SK-N-SH (cell line): ENCODE measurements at regions not wholly inside any gene's neighbourhood (a gene's known extent, or its start where the extent isn't known, plus 50 kb on each side); places are given as distances from the start of the nearest gene placed in this dataset.

ENCODE experiments used
- CTCF ChIA-PET: fragments of 300-600, 350-600 bp; formaldehyde crosslinking; extraction: SDS; loops from one replicate; lab custom pipeline; 2021; lab: Yijun Ruan, JAX
- POLR2A ChIA-PET: fragments of 350-600 bp; sonication (Branson Sonifier 250); formaldehyde crosslinking; extraction: SDS; loops from one replicate; lab custom pipeline; 2020; ENCODE audit warnings: antibody characterized with exemption, inconsistent platforms; lab: Yijun Ruan, JAX
- DNase-seq: peaks from one replicate; pipeline ENCODE4 v3.0.0; 2012
- H2AFZ ChIP-seq: fragments of 200-600 bp; sonication (generic); 2 replicates; pipeline ENCODE4 v1.8.1; 2016; ENCODE audit warnings: antibody characterized with exemption, mild to moderate bottlenecking, low read depth
- H3F3A ChIP-seq: fragments of 200-600 bp; sonication (generic); replicated peaks from 2 replicates; pipeline ENCODE3; 2016; ENCODE audit warnings: antibody characterized with exemption, mild to moderate bottlenecking; ENCODE audit not compliant: insufficient read depth
- H3K27ac ChIP-seq, 2 experiments: fragments of 200-500 bp in 1 of 2; fragments of 200-600 bp in 1 of 2; sonication (Bioruptor generic) in 1 of 2; sonication (generic), shearing (Covaris generic) in 1 of 2; 2 replicates each; pipeline versions ENCODE4 v1.5.1 to v1.6.1; 2014 to 2016; ENCODE audit warnings: low read depth in 2 of 2, inconsistent platforms in 1 of 2, low read length in 1 of 2, mild to moderate bottlenecking in 1 of 2, mixed read lengths in 1 of 2
- H3K27me3 ChIP-seq: fragments of 200-600 bp; sonication (generic), shearing (Covaris generic); 2 replicates; pipeline ENCODE4 v1.6.1; 2016; ENCODE audit warnings: mixed run types; ENCODE audit not compliant: insufficient read depth
- H3K36me3 ChIP-seq, 2 experiments: fragments of 200-500 bp in 1 of 2; fragments of 200-600 bp in 1 of 2; sonication (Bioruptor generic) in 1 of 2; sonication (generic) in 1 of 2; replicated peaks in 1 of 2; 2 replicates each; pipeline versions ENCODE3 to v1.5.1; 2014 to 2016; ENCODE audit warnings: low read length in 1 of 2, mild to moderate bottlenecking in 1 of 2; ENCODE audit not compliant: insufficient read depth in 2 of 2, control insufficient read depth in 1 of 2
- H3K4me1 ChIP-seq, 2 experiments: fragments of 200-500 bp in 1 of 2; fragments of 200-600 bp in 1 of 2; sonication (Bioruptor generic) in 1 of 2; sonication (generic), shearing (Covaris generic) in 1 of 2; 2 replicates each; pipeline versions ENCODE4 v1.5.1 to v1.6.1; 2014 to 2016; ENCODE audit warnings: low read depth in 1 of 2, low read length in 1 of 2, mixed run types in 1 of 2; ENCODE audit not compliant: insufficient read depth in 2 of 2, control insufficient read depth in 1 of 2
- H3K4me2 ChIP-seq: fragments of 200-600 bp; sonication (generic), shearing (Covaris generic); 2 replicates; pipeline ENCODE4 v1.6.1; 2017; ENCODE audit warnings: mixed run types
- H3K4me3 ChIP-seq, 2 experiments: fragments of 200-500 bp in 1 of 2; fragments of 200-600 bp in 1 of 2; sonication (Bioruptor generic) in 1 of 2; sonication (generic), shearing (Covaris generic) in 1 of 2; 2 replicates each; pipeline versions ENCODE4 v1.5.1 to v1.8.1; 2014 to 2016; ENCODE audit warnings: low read depth in 2 of 2, inconsistent platforms in 1 of 2, low read length in 1 of 2, mild to moderate bottlenecking in 1 of 2, mixed read lengths in 1 of 2, moderate library complexity in 1 of 2
- H3K79me2 ChIP-seq: fragments of 200-600 bp; sonication (generic); 2 replicates; pipeline ENCODE4 v1.8.1; 2017; ENCODE audit warnings: mild to moderate bottlenecking; ENCODE audit not compliant: insufficient read depth
- H3K9ac ChIP-seq: fragments of 200-600 bp; sonication (generic); 2 replicates; pipeline ENCODE4 v1.6.1; 2017; ENCODE audit warnings: mixed run types
- H3K9me2 ChIP-seq: fragments of 200-600 bp; sonication (generic); 2 replicates; pipeline ENCODE4 v1.6.1; 2017; ENCODE audit warnings: mixed run types
- H3K9me3 ChIP-seq: fragments of 200-600 bp; sonication (generic); 2 replicates; pipeline ENCODE4 v1.6.1; 2017; ENCODE audit warnings: mixed run types, mild to moderate bottlenecking, moderate library complexity
- H4K20me1 ChIP-seq: fragments of 200-600 bp; sonication (generic); 2 replicates; pipeline ENCODE4 v1.6.1; 2017; ENCODE audit warnings: mild to moderate bottlenecking, mixed run types; ENCODE audit not compliant: insufficient read depth
- ELF1 ChIP-seq: IDR thresholded peaks from 2 replicates; pipeline ENCODE4 v1.4.0; 2012
- EP300 ChIP-seq, 2 experiments: IDR thresholded peaks; 2 replicates each; pipeline versions ENCODE4 v1.4.0 to v1.6.1; 2012; ENCODE audit warnings: borderline replicate concordance in 1 of 2, low read depth in 1 of 2, low read length in 1 of 2
- FOXJ3 ChIP-seq: sonication (generic); formaldehyde crosslinking; IDR thresholded peaks from 2 replicates; pipeline ENCODE4 v1.5.1; 2020; ENCODE audit warnings: mild to moderate bottlenecking, missing genetic modification reagents
- FOXM1 ChIP-seq: IDR thresholded peaks from 2 replicates; pipeline ENCODE4 v1.4.0; 2012; ENCODE audit warnings: low read depth, mild to moderate bottlenecking
- MXI1 ChIP-seq: IDR thresholded peaks from 2 replicates; pipeline ENCODE4 v1.6.1; 2012; ENCODE audit warnings: mild to moderate bottlenecking, low read depth, low read length, improper control_type of control experiment
- NFIC ChIP-seq: IDR thresholded peaks from 2 replicates; pipeline ENCODE4 v1.4.0; 2012; ENCODE audit warnings: borderline replicate concordance
- POLR2AphosphoS5 ChIP-seq: IDR thresholded peaks from 2 replicates; pipeline ENCODE4 v1.6.1; 2012; ENCODE audit warnings: low read depth, low read length
- RCOR1 ChIP-seq: fragments of 150-350 bp; IDR thresholded peaks from 2 replicates; pipeline ENCODE4 v1.6.1; 2017; ENCODE audit warnings: antibody characterized with exemption, low read length
- RFX5 ChIP-seq: IDR thresholded peaks from 2 replicates; pipeline ENCODE4 v1.6.1; 2012; ENCODE audit warnings: mild to moderate bottlenecking, improper control_type of control experiment, low read length
- TCF12 ChIP-seq: IDR thresholded peaks from 2 replicates; pipeline ENCODE4 v1.4.0; 2012
- TEAD4 ChIP-seq: IDR thresholded peaks from 2 replicates; pipeline ENCODE4 v1.4.0; 2012; ENCODE audit warnings: mild to moderate bottlenecking, borderline replicate concordance; ENCODE audit not compliant: insufficient read depth
- WGBS: methylation state at CpG from one replicate; pipeline ENCODE4 v1.1.6; 2017; ENCODE audit warnings: low lambda C conversion rate; 5-methylcytosine and 5-hydroxymethylcytosine counted together
- TF ChIP-seq, protein P1 (sequence below): fragments of 200-600 bp; sonication (generic); IDR thresholded peaks from 2 replicates; pipeline ENCODE4 v1.6.1; 2017; ENCODE audit warnings: antibody characterized with exemption, mild to moderate bottlenecking, moderate library complexity
- TF ChIP-seq, protein P2 (sequence below): IDR thresholded peaks from 2 replicates; pipeline ENCODE4; 2012

- Histone ChIP-seq H3K9me2 (no peaks in the 10 kb centered on the region), H3K79me2 (no peaks in the 10 kb centered on the region), H3K4me1 (no peaks in the 10 kb centered on the region; a peak in 1 of 4 replicates), H3K27ac (no peak overlapping the region), H4K20me1 (no peaks in the 10 kb centered on the region), H2AFZ (no peak overlapping the region), H3K27me3 (no peaks in the 10 kb centered on the region), H3K36me3 (no peaks in the 10 kb centered on the region), H3K4me3 (no peak overlapping the region), H3F3A (no peaks in the 10 kb centered on the region), H3K9me3 (no peaks in the 10 kb centered on the region), H3K4me2 (no peak overlapping the region), H3K9ac (no peak overlapping the region)
- no peak for DNase-seq
- ChIA-PET CTCF (interaction anchor here (1.5 to 1.7 kb wide), 2 partner anchors 63 to 853 kb away, joined by 3 to 5 read pairs; no protein-coding TSS in a partner anchor), POLR2A (no interaction called here)
- WGBS: 30% methylated on average over 8 of the region's 8 CpGs
- TF ChIP-seq TCF12 (no peak), ELF1 (no peak), RCOR1 (no peak), EP300 (IDR thresholded peaks at IDR 0.05; ENCODE audit: borderline replicate concordance in 1 of 2, low read depth in 1 of 2, low read length in 1 of 2) (no peak), RFX5 (no peak), NFIC (no peak), FOXJ3 (no peak), FOXM1 (no peak), TEAD4 (no peak)
- TF ChIP-seq, protein P1, sequence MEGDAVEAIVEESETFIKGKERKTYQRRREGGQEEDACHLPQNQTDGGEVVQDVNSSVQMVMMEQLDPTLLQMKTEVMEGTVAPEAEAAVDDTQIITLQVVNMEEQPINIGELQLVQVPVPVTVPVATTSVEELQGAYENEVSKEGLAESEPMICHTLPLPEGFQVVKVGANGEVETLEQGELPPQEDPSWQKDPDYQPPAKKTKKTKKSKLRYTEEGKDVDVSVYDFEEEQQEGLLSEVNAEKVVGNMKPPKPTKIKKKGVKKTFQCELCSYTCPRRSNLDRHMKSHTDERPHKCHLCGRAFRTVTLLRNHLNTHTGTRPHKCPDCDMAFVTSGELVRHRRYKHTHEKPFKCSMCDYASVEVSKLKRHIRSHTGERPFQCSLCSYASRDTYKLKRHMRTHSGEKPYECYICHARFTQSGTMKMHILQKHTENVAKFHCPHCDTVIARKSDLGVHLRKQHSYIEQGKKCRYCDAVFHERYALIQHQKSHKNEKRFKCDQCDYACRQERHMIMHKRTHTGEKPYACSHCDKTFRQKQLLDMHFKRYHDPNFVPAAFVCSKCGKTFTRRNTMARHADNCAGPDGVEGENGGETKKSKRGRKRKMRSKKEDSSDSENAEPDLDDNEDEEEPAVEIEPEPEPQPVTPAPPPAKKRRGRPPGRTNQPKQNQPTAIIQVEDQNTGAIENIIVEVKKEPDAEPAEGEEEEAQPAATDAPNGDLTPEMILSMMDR: no peak
- TF ChIP-seq, protein P2, sequence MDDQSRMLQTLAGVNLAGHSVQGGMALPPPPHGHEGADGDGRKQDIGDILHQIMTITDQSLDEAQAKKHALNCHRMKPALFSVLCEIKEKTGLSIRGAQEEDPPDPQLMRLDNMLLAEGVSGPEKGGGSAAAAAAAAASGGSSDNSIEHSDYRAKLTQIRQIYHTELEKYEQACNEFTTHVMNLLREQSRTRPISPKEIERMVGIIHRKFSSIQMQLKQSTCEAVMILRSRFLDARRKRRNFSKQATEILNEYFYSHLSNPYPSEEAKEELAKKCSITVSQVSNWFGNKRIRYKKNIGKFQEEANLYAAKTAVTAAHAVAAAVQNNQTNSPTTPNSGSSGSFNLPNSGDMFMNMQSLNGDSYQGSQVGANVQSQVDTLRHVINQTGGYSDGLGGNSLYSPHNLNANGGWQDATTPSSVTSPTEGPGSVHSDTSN: no peak
Observed at GRCh38 chr1:36579039-36579438, 96.3 kb upstream of the CSF3R start.

DNA sequence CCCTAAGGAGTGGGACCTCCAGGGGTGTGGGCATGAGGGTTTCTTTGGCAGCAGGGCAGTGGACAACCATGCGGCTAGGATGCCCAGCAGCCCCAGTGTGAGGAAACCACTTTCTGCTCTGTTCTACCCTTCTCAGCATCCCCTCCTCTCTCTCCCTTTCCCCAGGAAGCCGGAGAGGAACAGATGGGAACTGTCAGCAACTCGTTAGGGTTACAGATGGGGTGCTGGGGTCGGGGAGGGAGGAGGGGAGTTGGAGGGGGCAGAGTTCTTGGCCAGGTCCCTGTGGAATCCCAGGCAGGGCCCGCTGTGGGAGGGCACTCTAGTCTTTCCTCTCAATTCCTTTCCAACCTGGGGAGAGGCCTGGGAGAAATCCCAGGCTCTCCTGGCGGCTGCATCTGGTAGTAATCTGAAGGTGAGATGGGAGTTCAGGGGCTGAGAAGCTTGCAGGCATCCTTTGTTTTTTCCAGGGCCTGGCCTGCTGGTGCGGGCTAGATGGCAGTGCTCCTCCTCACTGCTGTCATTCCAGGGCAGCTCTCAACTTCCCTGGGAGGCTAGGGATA lies 93.9 kb upstream of the CSF3R start:
- no peak overlapping the region for H3K4me3 ChIP-seq
- no peak overlapping the region for H3K9ac ChIP-seq
- no peaks in the 10 kb centered on the region for H4K20me1 ChIP-seq
- no peaks in the 10 kb centered on the region for H3F3A ChIP-seq
- no peaks in the 10 kb centered on the region for H3K79me2 ChIP-seq
- ChIA-PET POLR2A (interaction anchor here (1.2 kb wide), 1 partner anchor 12 kb away, joined by 6 read pairs; no protein-coding TSS in a partner anchor), CTCF (interaction anchor here (0.5 to 6.4 kb wide), 95 partner anchors 9 to 964 kb away, joined by 3 to 142 read pairs (median 4); partner anchors contain the start of gene GRIK3)
- 27% methylated on average over 6 of the region's 7 CpGs for WGBS
- no peaks in the 10 kb centered on the region for H3K9me3 ChIP-seq
- no peak for TF ChIP-seq EP300 (IDR thresholded peaks at IDR 0.05; ENCODE audit: borderline replicate concordance in 1 of 2, low read depth in 1 of 2, low read length in 1 of 2)
- no peak for TF ChIP-seq MXI1
- no peak for TF ChIP-seq POLR2AphosphoS5
- H3K4me1 ChIP-seq: no peaks in the 10 kb centered on the region; a peak in 1 of 4 replicates
- no peak overlapping the region for H3K27ac ChIP-seq
- H3K36me3 ChIP-seq: no peaks in the 10 kb centered on the region
- H2AFZ ChIP-seq: no peak overlapping the region
- H3K9me2 ChIP-seq: no peaks in the 10 kb centered on the region
- no peak for DNase-seq
- no peak overlapping the region for H3K4me2 ChIP-seq
- H3K27me3 ChIP-seq: no peaks in the 10 kb centered on the region
